AG09319 (cell line): ENCODE measurements at regions not wholly inside any gene's neighbourhood (a gene's known extent, or its start where the extent isn't known, plus 50 kb on each side); places are given as distances from the start of the nearest gene placed in this dataset.
"Not testable (repeated sequence)": the region's sequence is repeated elsewhere in the genome, so short reads cannot be mapped to it uniquely, and the experiment has no call there.

Source experiments
- DNase-seq: peaks from one replicate; pipeline ENCODE4 v3.0.0-alpha.2; 2010; ENCODE audit warnings: low read depth; ENCODE audit errors: extremely low read depth
- CTCF ChIP-seq: IDR thresholded peaks from 2 replicates; pipeline ENCODE4 v1.5.1; 2011; ENCODE audit warnings: low read depth, mild to moderate bottlenecking, inconsistent platforms, low read length, moderate library complexity

DNA sequence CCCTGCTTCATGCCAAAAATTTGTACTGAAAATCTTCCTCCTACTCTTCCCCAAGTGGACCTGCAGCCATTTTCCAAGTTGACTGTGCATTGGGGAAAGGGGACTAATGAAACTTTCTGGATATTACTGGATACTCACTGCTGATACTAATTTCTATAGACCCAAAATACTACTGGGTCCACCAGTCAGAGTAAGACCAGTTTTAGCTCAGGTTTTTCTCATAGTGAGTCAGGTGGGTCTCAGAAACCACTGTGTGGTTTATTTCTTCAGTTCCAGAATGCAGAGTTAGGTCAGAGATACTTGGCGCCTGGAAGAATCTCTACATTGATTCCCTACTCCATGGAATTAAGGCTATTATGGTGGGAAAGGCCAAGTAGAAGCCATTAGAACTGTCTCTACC, 274.8 kb upstream of the SYNCRIP start:
- no peak for DNase-seq
- TF ChIP-seq CTCF, result no peak

- DNase-seq, result no peak
- no peak for TF ChIP-seq CTCF
Measured at GRCh38 chr6:85913001-85913400, 270.3 kb upstream of the SYNCRIP start.

GRCh38 chr6:85912582-85912981, 269.9 kb upstream of the SYNCRIP start:
- TF ChIP-seq CTCF, result no peak
- no peak for DNase-seq

DNA sequence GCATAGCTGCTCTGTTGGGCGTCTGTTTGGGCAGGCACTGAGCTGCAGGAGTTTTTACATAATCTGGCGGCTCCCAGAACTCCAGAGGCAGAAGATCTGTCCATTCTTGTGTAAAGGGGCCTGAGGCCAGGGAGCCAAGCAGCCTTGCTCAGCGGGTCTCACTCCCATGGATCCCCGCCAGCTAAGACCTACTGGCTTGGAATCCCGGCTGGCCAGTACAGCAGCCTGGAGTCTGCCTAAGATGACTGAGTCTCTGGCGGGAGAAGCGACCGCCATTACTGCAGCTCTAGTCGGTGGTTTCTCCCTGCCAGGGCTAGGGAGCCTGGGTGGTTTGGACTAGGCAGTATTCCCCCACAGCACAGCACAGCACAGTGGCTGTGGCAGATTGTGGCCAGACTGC, 268.4 kb upstream of the SYNCRIP start:
- no peak for DNase-seq
- TF ChIP-seq CTCF, result no peak

GRCh38 chr6:85908120-85908519, 265.4 kb upstream of the SYNCRIP start:
- DNase-seq, result not testable (repeated sequence)

- no peak for DNase-seq
- TF ChIP-seq CTCF, result no peak
Measured at GRCh38 chr6:85892346-85892745, 249.7 kb upstream of the SYNCRIP start.

DNA sequence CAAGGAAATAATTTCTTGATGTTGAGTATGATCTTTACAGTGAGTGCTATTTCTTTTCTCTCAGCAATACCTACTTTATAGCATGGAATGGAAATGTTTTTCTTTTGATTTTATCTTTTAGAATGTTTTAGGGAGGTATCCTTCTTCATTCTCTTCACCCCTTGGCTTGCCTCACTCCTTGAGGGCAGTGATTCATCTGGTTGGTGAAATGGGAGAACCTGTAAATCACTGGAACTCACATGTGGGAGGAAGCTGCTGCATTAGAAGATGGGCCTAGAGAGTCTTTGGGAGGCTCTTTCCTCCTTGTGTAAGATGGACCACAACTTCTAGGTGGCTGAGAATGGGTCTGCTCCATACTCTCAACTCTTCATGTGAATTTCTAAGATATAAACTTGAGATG, 244.8 kb upstream of the SYNCRIP start:
- no peak for TF ChIP-seq CTCF
- DNase-seq, result no peak

DNA sequence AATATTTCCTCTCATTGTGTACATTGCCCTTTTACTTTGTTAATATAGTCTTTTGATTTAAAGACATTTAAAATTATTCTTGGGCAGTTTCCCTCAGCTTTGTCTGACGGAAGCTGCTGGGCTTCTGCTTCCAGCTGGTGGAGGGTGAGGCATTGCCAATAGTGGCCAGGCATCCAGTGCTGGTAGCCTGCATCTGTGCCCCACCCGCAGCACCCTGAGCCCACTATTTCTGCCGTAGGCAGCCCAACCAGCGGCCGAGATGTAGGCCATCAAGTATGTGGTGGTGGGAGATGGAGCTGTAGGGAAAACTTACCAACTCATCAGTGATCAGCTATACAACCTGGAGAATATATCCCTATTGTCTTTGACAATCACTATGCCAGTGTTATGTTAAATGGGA, 226.0 kb upstream of the SYNCRIP start:
- DNase-seq, result no peak
- no peak for TF ChIP-seq CTCF
